Activated T-cell treated with anti-CD3 and anti-CD28 coated beads, Interleukin-2, amount 50 U/mL, for 72 hours (primary cell): ENCODE measurements at regions not wholly inside any gene's neighbourhood (a gene's known extent, or its start where the extent isn't known, plus 50 kb on each side); places are given as distances from the start of the nearest gene placed in this dataset.

Experiments used
- ATAC-seq, 2 donors: fragments of 150-1000 bp; cut with Tn5 transposase; replicated peaks in 1 of 2; 2 replicates each; pipeline ENCODE4 v1.10.0; 2021; ENCODE audit warnings: moderate library complexity in 2 of 2, mild to moderate bottlenecking in 1 of 2
- DNase-seq, 2 donors: peaks; one replicate each; pipeline ENCODE4 v3.0.0; 2021 to 2022; ENCODE audit warnings: mixed read lengths in 1 of 2
- H3K27ac Mint-ChIP-seq: one replicate; pipeline ENCODE4 v1.8.0; 2022; ENCODE audit warnings: mild to moderate bottlenecking, moderate library complexity, mixed read lengths
- H3K27me3 Mint-ChIP-seq: one replicate; pipeline ENCODE4 v1.8.0; 2022; ENCODE audit warnings: low read depth, mixed read lengths
- H3K36me3 Mint-ChIP-seq, 2 donors: one replicate each; pipeline ENCODE4 v1.8.0; 2022; ENCODE audit warnings: mixed read lengths in 2 of 2, mild to moderate bottlenecking in 1 of 2; ENCODE audit not compliant: insufficient read depth in 2 of 2
- H3K4me1 Mint-ChIP-seq: one replicate; pipeline ENCODE4 v1.8.0; 2022; ENCODE audit warnings: low read depth, mixed read lengths
- H3K4me3 Mint-ChIP-seq, 2 donors: one replicate each; pipeline ENCODE4 v1.8.0; 2022; ENCODE audit warnings: mild to moderate bottlenecking in 2 of 2, mixed read lengths in 2 of 2, moderate library complexity in 2 of 2
- H3K9me3 Mint-ChIP-seq, 2 donors: one replicate each; pipeline ENCODE4 v1.8.0; 2022; ENCODE audit warnings: mixed read lengths in 2 of 2

DNA sequence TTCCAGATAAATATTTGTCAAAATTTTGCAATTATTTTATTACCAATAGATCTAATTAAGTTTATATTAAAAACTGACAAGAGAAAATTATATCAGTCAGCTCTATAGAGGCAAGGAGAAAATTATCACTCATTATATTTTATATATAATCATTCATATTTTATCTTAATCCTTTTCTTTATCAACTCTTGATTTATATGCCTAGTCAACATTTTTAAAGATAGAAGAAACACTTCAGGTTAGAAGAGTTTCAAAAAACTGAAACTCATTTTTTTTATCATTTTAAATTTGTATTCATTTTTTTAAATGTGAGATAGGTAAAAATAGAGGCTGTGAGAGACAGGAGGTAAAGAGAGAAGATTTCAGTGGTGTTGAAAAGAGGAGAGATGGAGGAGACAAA lies 217.3 kb upstream of the P2RY1 start:
- ATAC-seq: no peak
- Mint-ChIP-seq H3K27ac (no peak overlapping the region), H3K4me3 (no peak overlapping the region), H3K27me3 (no peaks in the 10 kb centered on the region), H3K4me1 (no peaks in the 10 kb centered on the region), H3K9me3 (no peaks in the 10 kb centered on the region), H3K36me3 (no peaks in the 10 kb centered on the region)
- DNase-seq: no peak

DNA sequence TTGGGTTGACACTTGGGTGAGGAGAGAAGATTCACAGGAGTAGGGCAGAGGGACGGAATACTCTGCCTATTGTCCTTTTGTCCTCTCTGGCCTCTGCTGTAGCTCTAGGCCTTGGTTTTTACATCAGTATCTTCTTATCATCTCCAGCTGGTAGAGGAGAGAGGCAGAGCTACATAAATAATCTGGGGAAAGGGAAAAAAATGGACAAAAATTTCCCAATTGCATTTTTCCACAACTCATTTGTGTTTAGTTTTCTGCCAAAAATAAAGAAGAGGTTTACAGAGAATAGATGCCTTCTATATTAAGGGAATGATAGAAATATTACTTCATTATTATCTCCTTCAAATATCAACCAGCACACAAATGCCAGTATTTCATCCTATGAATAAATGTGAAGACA lies 216.4 kb upstream of the P2RY1 start:
- ATAC-seq (no peak), DNase-seq (no peak)
- Mint-ChIP-seq H3K9me3 (no peaks in the 10 kb centered on the region), H3K27me3 (no peaks in the 10 kb centered on the region), H3K4me1 (no peaks in the 10 kb centered on the region), H3K27ac (no peak overlapping the region), H3K4me3 (no peak overlapping the region), H3K36me3 (no peaks in the 10 kb centered on the region)

DNA sequence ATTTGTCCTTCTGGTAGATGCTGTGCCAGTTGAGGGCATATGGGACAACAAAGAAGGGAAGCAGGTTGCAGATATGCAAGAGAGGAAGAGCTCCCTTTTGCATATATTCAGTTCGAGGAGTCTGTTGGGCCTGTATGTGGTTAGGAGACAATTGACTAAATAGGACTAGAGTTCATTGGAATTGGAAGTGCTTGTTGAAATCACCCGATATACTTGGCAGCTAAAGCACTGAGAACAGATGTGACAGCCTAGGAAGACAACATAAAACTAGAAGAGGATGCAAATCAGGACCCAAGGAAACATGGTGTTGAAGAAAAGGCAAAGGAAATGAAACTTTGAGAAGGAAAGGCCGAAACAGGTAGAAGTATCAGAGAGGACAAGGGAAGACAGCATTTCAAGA lies 215.2 kb upstream of the P2RY1 start:
- Mint-ChIP-seq H3K27ac (no peak overlapping the region), H3K27me3 (no peaks in the 10 kb centered on the region), H3K9me3 (no peaks in the 10 kb centered on the region), H3K4me1 (no peaks in the 10 kb centered on the region), H3K36me3 (no peaks in the 10 kb centered on the region), H3K4me3 (no peak overlapping the region)
- DNase-seq: no peak
- no peak for ATAC-seq

DNA sequence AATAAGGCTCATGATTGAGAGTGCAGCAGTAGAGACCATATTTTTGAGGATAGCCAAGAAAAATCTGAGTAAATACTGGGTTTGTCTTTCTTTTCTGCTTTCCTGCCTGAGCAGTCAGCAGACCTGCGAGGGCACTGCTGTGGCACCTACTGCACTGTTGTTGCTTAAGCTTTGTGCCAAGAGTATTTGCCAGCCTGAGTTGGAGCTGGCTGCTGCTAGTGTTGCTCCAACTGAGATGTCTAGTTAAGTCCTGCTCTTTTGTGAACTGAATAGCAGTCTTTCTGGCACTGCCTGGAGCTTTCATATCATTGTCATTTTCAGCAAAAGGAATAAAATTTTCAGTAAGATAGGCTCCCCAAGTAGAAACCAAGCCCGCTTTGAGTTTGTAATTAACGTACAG lies 214.5 kb upstream of the P2RY1 start:
- no peak overlapping the region for H3K4me3 Mint-ChIP-seq
- DNase-seq (no peak), ATAC-seq (no peak)
- H3K9me3 Mint-ChIP-seq: no peaks in the 10 kb centered on the region
- H3K36me3 Mint-ChIP-seq: no peaks in the 10 kb centered on the region
- no peak overlapping the region for H3K27ac Mint-ChIP-seq
- H3K27me3 Mint-ChIP-seq: no peaks in the 10 kb centered on the region
- H3K4me1 Mint-ChIP-seq: no peaks in the 10 kb centered on the region

DNA sequence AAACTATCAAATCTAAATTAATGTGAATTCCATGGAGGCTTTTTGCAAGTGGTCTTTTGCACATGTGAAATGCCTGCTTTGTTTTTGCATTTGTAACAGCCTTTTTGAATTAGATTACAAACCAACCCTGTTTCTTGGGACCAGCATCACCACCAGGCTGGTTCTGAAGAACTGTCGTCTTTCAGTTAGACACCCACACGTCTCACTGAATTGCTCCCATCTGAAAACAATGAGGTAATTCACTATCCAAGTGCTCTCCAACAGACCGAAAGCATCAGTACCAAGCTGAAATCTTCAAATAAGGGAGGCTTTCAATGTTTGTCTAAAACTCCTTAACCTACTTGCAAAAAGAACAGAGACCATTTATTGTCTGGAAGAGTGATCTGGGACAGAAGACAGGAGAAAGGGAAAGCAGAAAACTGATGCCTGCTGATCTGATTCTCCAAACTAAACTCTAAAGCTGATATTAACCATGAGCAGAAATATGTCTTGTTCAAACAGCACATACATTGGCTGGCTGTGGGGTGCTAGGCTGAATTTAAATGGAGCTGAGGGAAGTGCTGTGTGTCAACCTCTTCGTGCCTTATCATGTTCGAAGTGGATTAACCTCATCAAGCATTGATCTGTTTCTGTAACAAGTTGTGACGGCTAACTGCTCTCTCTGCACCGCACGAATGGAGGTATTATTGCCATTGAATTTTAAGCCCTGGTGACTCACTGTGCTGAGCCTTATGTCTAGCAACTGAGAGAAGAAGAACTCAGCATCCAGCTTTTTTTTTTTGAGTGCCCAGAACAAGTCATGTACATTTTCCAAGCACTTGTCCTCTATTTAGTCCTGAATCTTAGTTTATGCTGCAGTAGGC lies 213.7 kb upstream of the P2RY1 start:
- no peak overlapping the region for H3K27ac Mint-ChIP-seq
- H3K9me3 Mint-ChIP-seq: no peaks in the 10 kb centered on the region
- H3K4me3 Mint-ChIP-seq: no peak overlapping the region
- DNase-seq: no peak
- H3K4me1 Mint-ChIP-seq: no peaks in the 10 kb centered on the region
- ATAC-seq: no peak
- H3K27me3 Mint-ChIP-seq: no peaks in the 10 kb centered on the region
- no peaks in the 10 kb centered on the region for H3K36me3 Mint-ChIP-seq

DNA sequence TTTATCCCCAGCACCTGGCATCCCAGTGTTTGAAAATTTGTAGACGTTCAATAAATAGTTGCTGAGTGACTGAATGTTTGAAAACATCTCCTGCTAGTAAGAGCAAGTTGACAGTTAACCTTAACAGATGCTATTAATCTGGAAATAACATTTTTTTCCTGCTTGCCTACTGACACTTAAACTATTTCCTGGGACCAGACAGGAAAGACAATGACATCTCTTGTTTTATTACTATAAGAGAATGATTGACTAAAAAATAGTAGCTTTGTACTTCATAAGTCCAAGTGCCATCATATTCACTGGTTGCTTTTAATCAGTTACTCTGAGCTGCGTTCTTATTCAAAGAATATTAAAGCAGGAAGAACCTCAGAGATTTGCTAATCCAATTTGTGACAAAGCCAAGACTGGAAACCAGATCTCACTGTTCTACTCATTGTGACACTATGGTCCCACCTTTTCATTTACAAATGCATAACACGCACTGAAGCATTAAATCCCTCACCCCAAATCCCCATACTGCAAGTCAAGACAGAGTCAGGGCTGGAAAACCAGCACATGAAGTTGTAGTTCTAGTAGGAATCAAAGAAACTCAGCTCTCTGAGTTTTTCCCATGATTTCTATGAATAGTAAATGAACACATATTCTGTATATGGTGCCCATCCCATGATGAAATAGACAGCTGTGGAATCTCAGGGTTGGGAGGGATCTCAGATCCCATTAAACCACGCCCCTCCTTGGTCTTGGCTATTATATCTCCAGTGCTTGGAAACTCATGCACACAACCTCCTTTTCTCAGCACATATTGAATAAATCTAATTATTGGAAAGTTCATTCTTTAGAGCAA lies 212.7 kb upstream of the P2RY1 start:
- Mint-ChIP-seq H3K27me3 (no peaks in the 10 kb centered on the region), H3K9me3 (no peaks in the 10 kb centered on the region), H3K4me1 (no peaks in the 10 kb centered on the region), H3K36me3 (no peaks in the 10 kb centered on the region), H3K4me3 (no peak overlapping the region), H3K27ac (no peak overlapping the region)
- DNase-seq: no peak
- no peak for ATAC-seq

DNA sequence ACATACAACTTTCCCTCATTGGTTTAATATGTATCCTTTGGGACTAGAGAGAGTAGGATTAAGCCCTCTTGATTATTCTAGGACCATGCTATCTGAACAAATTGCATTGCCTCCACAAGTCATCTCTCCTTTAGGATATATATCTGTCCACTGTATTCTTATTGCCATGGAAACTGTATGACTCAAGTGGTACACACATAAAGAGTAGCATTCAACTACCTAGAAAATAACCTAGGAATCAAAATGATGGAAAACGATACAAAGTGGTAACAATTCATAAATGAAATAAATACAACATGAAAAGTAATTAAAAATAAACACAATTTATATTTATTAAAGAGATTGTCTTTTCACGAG lies 212.1 kb upstream of the P2RY1 start:
- Mint-ChIP-seq H3K4me1 (no peaks in the 10 kb centered on the region), H3K4me3 (no peak overlapping the region), H3K27me3 (no peaks in the 10 kb centered on the region), H3K27ac (no peak overlapping the region), H3K9me3 (no peaks in the 10 kb centered on the region), H3K36me3 (no peaks in the 10 kb centered on the region)
- ATAC-seq (no peak), DNase-seq (no peak)

DNA sequence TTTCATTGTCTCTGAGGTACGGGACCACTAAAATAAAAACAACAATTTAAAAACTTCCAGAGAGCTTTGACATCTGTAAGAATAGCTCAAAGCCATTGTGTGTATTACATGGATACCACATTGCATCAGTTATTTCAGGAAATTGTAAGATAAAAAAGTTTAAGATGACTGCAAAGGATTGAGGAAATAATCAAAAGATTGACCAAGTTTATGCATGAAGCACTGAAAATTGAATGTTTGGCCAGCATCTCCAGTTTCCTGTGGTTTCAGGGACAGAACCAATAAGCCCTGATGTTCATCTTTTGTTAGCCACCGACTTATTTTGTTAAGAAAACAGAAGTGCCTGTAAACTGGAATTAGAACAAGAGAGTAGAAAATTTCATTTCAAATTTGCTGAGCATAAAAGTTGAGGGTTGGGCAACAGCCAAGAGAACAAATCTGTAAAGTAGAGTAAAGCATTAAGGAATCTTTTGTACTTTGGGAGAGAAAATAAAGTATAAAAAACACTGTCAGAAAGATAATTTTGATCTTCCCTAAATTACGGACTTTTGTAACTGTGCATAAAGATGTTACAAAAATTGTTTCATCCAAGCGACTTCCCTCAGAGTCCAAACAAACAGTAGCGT lies 211.5 kb upstream of the P2RY1 start:
- ATAC-seq (no peak), DNase-seq (no peak)
- H3K27ac Mint-ChIP-seq: no peak overlapping the region
- no peak overlapping the region for H3K4me3 Mint-ChIP-seq
- H3K27me3 Mint-ChIP-seq: no peaks in the 10 kb centered on the region
- H3K4me1 Mint-ChIP-seq: no peaks in the 10 kb centered on the region
- no peaks in the 10 kb centered on the region for H3K36me3 Mint-ChIP-seq
- no peaks in the 10 kb centered on the region for H3K9me3 Mint-ChIP-seq

DNA sequence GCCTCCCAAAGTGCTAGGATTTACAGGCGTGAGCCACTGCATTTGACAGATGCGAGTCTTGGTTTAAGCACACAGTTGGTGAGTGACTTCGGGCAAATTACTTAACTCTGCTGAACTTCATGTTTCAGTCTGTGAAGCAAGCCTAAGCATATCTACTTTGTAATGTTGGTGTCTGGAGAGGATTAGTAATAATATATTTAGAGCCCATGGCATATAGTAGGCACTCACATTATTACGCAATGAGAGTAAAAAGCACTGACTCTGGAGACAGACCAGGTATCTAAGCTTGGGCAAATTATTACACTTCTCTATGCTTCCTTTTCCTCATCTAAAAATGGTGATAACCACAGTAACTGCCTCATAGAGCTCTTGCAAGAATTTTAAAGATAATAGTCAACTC lies 208.7 kb upstream of the P2RY1 start:
- Mint-ChIP-seq H3K27ac (no peak overlapping the region), H3K36me3 (no peaks in the 10 kb centered on the region), H3K4me3 (no peak overlapping the region), H3K4me1 (no peaks in the 10 kb centered on the region), H3K9me3 (no peaks in the 10 kb centered on the region), H3K27me3 (no peaks in the 10 kb centered on the region)
- ATAC-seq: no peak
- no peak for DNase-seq

DNA sequence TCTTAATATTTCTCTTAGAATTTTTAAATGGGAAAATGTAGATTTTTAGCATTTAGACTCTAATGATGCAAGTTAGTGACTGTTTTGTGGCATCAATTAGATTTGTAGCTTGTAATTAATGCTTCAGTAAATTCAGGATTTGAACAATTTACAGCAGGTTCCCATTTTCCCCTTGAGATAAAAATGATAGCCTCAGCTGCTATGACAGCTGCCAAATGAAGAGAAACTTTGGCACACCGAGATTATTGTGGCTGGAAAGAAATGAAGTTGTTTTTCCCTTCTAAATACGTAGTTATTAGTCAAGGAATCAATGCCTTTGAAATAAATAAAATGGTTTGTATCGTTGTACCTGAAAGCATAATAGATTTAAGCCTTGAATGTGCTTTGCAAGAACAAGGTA lies 206.4 kb upstream of the P2RY1 start:
- Mint-ChIP-seq H3K4me3 (no peak overlapping the region), H3K27me3 (peaks cover 12% of the 10 kb centered on the region), H3K27ac (no peak overlapping the region), H3K9me3 (peaks cover 0 to 1% of the 10 kb centered on the region in 2 donors), H3K36me3 (no peaks in the 10 kb centered on the region), H3K4me1 (no peaks in the 10 kb centered on the region)
- no peak for DNase-seq
- ATAC-seq: no peak

DNA sequence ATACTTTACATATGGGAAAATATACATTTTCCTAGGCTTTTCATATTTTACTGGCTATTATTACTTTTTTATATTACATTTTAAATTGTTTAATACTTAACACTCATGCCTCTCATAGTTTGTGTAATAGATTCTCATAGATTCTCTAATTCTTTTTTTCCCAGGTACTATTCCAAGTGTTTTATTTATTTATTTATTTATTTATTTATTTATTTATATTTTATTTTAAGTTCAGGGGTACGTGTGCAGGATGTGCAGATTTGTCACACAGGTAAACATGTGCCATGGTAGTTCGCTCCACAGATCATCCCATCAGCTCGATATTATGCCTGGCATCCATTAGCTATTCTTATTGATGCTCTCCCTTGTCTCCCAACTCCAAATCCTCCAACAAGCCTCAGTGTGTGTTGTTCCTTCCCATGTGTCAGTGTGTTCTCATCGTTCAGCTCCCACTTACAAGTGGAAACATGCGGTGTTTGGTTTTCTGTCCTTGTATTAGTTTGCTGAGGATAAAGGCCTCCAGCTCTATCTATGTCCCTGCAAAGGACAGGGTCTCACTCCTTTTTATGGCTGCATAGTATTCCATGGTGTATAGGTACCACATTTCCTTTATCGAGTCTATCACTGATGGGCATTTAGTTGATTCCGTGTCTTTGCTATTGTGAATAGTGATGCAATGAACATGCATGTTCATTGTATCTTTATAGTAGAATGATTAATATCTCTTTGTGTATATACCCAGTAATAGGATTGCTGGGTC lies 205.4 kb upstream of the P2RY1 start:
- DNase-seq (no peak), ATAC-seq (no peak)
- H3K4me3 Mint-ChIP-seq: no peak overlapping the region
- no peaks in the 10 kb centered on the region for H3K36me3 Mint-ChIP-seq
- H3K4me1 Mint-ChIP-seq: no peaks in the 10 kb centered on the region
- no peak overlapping the region for H3K27ac Mint-ChIP-seq
- peaks cover 12% of the 10 kb centered on the region for H3K27me3 Mint-ChIP-seq
- H3K9me3 Mint-ChIP-seq: peaks cover 0 to 1% of the 10 kb centered on the region in 2 donors

DNA sequence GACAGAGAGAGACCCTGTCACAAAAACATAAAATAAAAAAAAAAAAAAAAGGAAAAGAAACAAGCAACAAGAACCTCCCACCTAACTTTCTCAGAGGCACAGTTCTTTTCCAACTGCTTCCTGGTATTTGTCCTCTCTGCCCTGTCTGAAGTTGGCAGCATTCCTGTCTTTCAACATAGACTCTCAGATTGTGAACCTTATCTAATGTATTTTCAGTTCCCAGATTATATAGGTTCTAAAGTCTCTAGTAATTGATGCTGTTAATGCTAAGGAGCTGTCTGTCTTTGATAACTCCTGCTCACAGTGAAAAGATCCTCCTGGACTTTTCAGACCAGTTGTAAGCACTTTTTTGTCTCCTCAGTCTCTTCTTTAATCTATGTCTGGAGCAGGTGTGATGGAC lies 199.5 kb upstream of the P2RY1 start:
- DNase-seq (no peak), ATAC-seq (no peak)
- H3K36me3 Mint-ChIP-seq: no peaks in the 10 kb centered on the region
- H3K27me3 Mint-ChIP-seq: peaks cover 12% of the 10 kb centered on the region
- H3K4me1 Mint-ChIP-seq: no peaks in the 10 kb centered on the region
- H3K4me3 Mint-ChIP-seq: no peak overlapping the region
- no peak overlapping the region for H3K27ac Mint-ChIP-seq
- peaks cover 0 to 1% of the 10 kb centered on the region in 2 donors for H3K9me3 Mint-ChIP-seq

DNA sequence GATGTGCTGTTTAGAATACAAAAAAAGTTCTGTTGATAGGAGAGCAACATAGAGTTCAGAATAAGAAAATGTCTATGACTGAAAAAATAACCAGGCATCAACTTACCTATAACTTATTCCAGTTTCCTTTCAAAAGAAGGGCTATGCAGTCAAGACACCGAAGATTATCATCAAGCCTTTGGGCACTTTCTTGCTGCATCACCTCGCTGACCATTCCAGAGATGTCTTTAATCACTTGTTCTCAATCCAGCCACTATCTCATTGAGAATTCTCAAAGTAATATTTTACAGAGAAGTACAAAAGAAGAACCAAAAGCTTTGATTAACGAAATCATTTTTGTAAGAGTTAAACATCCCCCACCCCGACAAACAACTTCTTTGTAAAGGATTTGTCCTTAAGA lies 198.3 kb upstream of the P2RY1 start:
- H3K9me3 Mint-ChIP-seq: peaks cover 0 to 1% of the 10 kb centered on the region in 2 donors
- no peaks in the 10 kb centered on the region for H3K4me1 Mint-ChIP-seq
- H3K4me3 Mint-ChIP-seq: no peak overlapping the region
- H3K27me3 Mint-ChIP-seq: peaks cover 11% of the 10 kb centered on the region
- ATAC-seq: no peak
- H3K36me3 Mint-ChIP-seq: no peaks in the 10 kb centered on the region
- DNase-seq: no peak
- no peak overlapping the region for H3K27ac Mint-ChIP-seq
